ENCODE measurements at regions not wholly inside any gene's neighbourhood (a gene's known extent, or its start where the extent isn't known, plus 50 kb on each side); places are given as distances from the start of the nearest gene placed in this dataset.

DNA sequence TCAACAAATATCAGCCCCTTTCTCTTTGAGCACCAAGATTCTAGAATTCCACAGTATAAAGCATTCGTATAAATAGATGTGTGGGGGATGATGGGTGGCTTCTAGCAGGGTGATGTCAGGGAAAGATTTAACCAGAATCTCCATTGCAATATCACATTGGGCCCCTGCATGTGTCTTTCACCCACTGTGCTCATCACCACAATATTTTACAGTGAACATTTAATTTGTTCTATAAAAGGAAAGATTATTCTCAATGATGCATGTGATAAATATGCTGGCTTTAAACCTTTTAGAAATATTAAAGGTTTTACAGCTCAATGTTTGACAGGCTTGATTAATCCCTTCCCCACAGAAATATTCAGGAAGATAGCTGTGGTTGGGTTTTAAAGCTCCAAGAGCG lies 457.8 kb upstream of the DAB1 start:
- TF ChIP-seq, protein P1, sequence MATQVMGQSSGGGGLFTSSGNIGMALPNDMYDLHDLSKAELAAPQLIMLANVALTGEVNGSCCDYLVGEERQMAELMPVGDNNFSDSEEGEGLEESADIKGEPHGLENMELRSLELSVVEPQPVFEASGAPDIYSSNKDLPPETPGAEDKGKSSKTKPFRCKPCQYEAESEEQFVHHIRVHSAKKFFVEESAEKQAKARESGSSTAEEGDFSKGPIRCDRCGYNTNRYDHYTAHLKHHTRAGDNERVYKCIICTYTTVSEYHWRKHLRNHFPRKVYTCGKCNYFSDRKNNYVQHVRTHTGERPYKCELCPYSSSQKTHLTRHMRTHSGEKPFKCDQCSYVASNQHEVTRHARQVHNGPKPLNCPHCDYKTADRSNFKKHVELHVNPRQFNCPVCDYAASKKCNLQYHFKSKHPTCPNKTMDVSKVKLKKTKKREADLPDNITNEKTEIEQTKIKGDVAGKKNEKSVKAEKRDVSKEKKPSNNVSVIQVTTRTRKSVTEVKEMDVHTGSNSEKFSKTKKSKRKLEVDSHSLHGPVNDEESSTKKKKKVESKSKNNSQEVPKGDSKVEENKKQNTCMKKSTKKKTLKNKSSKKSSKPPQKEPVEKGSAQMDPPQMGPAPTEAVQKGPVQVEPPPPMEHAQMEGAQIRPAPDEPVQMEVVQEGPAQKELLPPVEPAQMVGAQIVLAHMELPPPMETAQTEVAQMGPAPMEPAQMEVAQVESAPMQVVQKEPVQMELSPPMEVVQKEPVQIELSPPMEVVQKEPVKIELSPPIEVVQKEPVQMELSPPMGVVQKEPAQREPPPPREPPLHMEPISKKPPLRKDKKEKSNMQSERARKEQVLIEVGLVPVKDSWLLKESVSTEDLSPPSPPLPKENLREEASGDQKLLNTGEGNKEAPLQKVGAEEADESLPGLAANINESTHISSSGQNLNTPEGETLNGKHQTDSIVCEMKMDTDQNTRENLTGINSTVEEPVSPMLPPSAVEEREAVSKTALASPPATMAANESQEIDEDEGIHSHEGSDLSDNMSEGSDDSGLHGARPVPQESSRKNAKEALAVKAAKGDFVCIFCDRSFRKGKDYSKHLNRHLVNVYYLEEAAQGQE (IDR thresholded peaks at IDR 0.05; ENCODE audit: insufficient read depth in 1 of 2, low read depth in 2 of 2, low read length in 2 of 2) = no peak
- TF ChIP-seq SIN3A (IDR thresholded peaks at IDR 0.05; ENCODE audit: borderline replicate concordance, insufficient read depth, low read length) = no peak

DNA sequence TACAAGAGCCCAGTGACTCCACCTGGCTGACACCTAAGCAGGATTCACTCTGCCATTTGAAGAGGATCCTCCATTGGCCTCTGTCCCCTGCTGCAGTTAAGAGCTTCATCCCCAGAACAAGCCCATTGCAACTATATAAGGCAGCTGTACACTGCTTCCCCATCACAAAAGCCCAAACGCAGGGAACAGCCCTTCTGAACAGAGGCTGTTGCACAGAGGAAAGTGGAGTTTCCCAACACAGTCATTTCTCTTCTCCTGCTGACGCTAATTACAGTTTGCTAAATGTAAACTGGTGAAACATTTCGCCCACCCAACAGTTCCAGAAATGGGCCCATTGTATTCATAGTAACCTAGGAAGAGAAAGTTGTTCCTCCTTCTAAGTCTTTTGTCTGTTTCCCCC lies 455.8 kb upstream of the DAB1 start:
- no peak for TF ChIP-seq FOXP2 (optimal IDR thresholded peaks at IDR 0.05; ENCODE audit: borderline replicate concordance, extremely low read depth, extremely low read length, insufficient read depth)

- TF ChIP-seq, protein P1 (IDR thresholded peaks at IDR 0.05; ENCODE audit: insufficient read depth in 1 of 2, low read depth in 2 of 2, low read length in 2 of 2) = no peak
- TF ChIP-seq TAF1 (IDR thresholded peaks at IDR 0.05; ENCODE audit: borderline replicate concordance, insufficient read depth, low read length) (no peak), POLR2AphosphoS5 (IDR thresholded peaks at IDR 0.05; ENCODE audit: low read depth, low read length) (no peak)
Measured at GRCh38 chr1:57874418-57874877, 450.6 kb upstream of the DAB1 start.

GRCh38 chr1:57872913-57873312 lies 449.1 kb upstream of the DAB1 start:
- no peak for TF ChIP-seq SIN3A (IDR thresholded peaks at IDR 0.05; ENCODE audit: borderline replicate concordance, insufficient read depth, low read length)
- no peak for TF ChIP-seq TAF1 (IDR thresholded peaks at IDR 0.05; ENCODE audit: borderline replicate concordance, insufficient read depth, low read length)
- no peak for TF ChIP-seq FOXP2 (optimal IDR thresholded peaks at IDR 0.05; ENCODE audit: borderline replicate concordance, extremely low read depth, extremely low read length, insufficient read depth)
- TF ChIP-seq, protein P1 (IDR thresholded peaks at IDR 0.05; ENCODE audit: insufficient read depth in 1 of 2, low read depth in 2 of 2, low read length in 2 of 2) = no peak
- no peak for TF ChIP-seq POLR2AphosphoS5 (IDR thresholded peaks at IDR 0.05; ENCODE audit: low read depth, low read length)

- TF ChIP-seq FOXP2 (optimal IDR thresholded peaks at IDR 0.05; ENCODE audit: borderline replicate concordance, extremely low read depth, extremely low read length, insufficient read depth) (no peak), SIN3A (IDR thresholded peaks at IDR 0.05; ENCODE audit: borderline replicate concordance, insufficient read depth, low read length) (no peak), TAF1 (IDR thresholded peaks at IDR 0.05; ENCODE audit: borderline replicate concordance, insufficient read depth, low read length) (no peak), POLR2AphosphoS5 (IDR thresholded peaks at IDR 0.05; ENCODE audit: low read depth, low read length) (no peak)
- TF ChIP-seq, protein P1 (IDR thresholded peaks at IDR 0.05; ENCODE audit: insufficient read depth in 1 of 2, low read depth in 2 of 2, low read length in 2 of 2) = no peak
Measured at GRCh38 chr1:57868908-57869307, 445.0 kb upstream of the DAB1 start.
